Cardiac fibroblast (primary cell): ENCODE measurements at regions not wholly inside any gene's neighbourhood (a gene's known extent, or its start where the extent isn't known, plus 50 kb on each side); places are given as distances from the start of the nearest gene placed in this dataset.

Source experiments
- DNase-seq, 2 donors: peaks; one replicate each; pipeline versions ENCODE4 v3.0.0 to v3.0.0-alpha.2; 2010; ENCODE audit warnings: low read depth in 2 of 2
- H3K4me3 ChIP-seq, 2 donors: replicated peaks in 1 of 2; 1 replicate in 1 of 2; 2 replicates in 1 of 2; pipeline ENCODE4 v1.5.1; 2011; ENCODE audit warnings: low read depth in 2 of 2, low read length in 2 of 2, mild to moderate bottlenecking in 2 of 2, moderate library complexity in 1 of 2
- TF ChIP-seq, protein P1 (sequence below): IDR thresholded peaks from one replicate; pipeline ENCODE4 v1.5.1; 2011; ENCODE audit warnings: low read depth, mild to moderate bottlenecking, low read length, inconsistent platforms

DNA sequence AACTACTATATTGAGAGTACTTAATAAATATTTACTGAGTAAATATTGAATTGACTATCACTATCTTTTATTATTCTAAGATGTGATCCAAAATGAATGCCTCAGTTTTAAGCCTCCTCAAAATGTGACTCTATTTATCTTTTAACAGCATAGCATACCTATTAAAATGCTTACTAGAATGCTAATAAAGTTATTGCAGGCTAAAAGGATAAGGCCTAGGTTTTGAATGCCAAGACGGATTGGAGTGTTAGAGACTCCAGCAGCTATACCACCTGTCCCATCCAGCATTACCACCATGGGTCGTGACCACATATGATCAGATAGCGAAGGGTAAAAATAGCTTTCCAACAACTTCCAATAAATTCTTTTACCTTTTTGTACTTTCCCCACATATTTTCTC, 64.7 kb upstream of the MYRIP start:
- H3K4me3 ChIP-seq: no peak overlapping the region
- TF ChIP-seq, protein P1, sequence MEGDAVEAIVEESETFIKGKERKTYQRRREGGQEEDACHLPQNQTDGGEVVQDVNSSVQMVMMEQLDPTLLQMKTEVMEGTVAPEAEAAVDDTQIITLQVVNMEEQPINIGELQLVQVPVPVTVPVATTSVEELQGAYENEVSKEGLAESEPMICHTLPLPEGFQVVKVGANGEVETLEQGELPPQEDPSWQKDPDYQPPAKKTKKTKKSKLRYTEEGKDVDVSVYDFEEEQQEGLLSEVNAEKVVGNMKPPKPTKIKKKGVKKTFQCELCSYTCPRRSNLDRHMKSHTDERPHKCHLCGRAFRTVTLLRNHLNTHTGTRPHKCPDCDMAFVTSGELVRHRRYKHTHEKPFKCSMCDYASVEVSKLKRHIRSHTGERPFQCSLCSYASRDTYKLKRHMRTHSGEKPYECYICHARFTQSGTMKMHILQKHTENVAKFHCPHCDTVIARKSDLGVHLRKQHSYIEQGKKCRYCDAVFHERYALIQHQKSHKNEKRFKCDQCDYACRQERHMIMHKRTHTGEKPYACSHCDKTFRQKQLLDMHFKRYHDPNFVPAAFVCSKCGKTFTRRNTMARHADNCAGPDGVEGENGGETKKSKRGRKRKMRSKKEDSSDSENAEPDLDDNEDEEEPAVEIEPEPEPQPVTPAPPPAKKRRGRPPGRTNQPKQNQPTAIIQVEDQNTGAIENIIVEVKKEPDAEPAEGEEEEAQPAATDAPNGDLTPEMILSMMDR: no peak
- no peak for DNase-seq

DNA sequence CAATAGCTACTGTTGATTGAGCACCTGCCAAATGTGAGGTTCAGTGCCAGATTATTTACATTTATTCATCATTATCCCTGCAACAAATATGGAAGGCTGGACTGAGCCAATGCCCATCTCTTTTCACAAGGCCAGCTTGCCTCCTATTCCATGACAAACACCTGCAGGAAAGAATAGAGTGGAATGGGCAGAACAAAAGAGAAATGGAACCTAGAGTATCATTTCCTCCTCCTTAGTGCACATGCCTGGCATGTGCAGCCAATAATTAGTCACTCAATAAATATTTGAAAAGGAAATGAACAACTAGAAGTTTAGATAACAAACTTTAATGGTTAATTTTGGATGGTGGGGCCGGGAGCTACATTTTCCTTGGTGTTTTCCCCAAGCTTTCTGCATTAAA, 61.4 kb upstream of the MYRIP start:
- no peak overlapping the region for H3K4me3 ChIP-seq
- no peak for DNase-seq
- TF ChIP-seq, protein P1: no peak

DNA sequence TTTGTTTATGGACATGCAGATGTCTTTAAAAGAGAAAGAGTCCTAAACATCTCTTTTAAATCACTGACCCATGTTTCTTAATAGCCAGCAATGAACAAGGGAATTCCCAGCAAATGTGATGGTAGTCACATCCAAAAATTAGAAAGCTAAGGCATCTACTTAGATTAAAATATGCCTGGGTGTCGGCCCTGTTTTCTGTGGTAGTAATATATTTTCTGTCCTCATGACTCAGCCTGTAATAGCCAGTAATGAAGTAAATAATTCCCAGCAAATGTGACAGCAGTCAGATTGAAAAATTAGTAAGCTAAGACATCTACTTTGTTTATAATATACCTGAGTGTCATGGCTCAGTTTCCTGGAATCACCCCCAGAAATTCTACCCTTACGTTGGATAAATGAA, 60.6 kb upstream of the MYRIP start:
- TF ChIP-seq, protein P1: no peak
- H3K4me3 ChIP-seq: no peak overlapping the region
- DNase-seq: no peak

DNA sequence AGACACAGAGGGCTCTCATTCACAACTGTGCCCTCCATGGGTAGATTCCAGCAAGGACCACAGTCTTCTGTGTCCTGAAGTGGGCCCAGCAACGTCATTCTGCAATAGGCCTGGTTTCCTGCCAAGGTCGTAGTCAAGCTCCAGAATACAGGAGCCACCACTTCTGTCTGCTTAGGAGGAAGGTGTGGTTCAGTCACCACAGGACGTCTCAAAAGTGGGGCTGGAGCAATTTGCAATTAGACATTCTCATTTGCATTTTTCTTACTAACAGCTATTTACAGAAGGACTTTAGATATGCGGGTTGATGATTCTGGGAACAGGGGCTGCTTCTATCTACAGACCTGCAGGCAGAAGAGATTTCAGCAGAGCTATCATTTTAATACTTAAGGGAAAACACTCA, 58.7 kb upstream of the MYRIP start:
- DNase-seq: no peak
- TF ChIP-seq, protein P1: no peak

DNA sequence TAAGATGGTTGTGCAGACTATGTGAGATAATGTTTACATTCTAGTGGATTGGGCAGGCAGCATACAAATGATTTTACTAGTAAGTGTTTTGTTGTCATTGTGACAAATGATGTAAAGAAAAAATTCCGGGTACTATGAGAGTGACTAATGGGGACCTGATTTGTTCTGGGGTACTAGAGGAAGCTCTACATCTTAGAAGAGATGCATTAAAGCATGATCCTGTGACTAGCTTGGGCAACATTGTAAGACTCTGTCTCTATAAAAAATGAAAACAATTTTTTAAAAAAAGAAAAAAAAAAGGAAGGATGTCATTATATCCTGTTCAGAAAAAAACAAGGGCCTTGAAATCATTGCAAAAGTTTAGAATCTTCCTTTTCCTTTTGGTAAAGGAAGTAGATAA, 58.1 kb upstream of the MYRIP start:
- DNase-seq: no peak
- TF ChIP-seq, protein P1: no peak
- no peak overlapping the region for H3K4me3 ChIP-seq

More for the DNA sequence above, 58.7 kb upstream of the MYRIP start:
- no peak overlapping the region for H3K4me3 ChIP-seq

DNA sequence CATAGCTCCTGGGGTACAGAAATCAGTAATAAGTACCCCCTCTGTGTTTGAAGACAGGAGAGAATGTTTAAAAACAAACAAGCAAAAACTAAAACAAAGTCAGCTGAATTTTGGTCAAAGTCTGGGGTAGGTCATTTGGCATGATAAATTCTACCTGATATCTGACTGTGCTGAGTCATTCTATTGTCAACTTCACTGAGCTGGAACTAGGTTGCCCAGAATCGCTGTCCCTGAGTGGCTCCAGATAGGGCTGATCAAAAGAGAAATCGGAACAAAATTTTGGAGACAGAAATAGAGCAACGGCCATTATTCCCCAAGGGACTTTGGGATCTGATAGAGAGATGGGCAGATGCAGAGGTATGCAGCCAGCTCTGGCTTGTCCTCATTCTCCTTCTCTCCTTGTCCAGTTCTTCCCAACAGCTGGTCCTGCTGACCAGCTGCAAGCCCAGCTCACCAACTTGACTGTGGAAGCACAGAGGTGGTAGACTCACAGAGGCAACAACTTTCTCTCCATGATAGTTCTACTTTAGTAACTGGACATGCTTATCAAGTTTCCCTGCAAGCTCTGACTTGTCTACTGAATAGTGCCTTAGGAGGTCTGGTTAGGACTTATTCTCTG, 57.3 kb upstream of the MYRIP start:
- no peak for DNase-seq
- no peak overlapping the region for H3K4me3 ChIP-seq
- TF ChIP-seq, protein P1: no peak

DNA sequence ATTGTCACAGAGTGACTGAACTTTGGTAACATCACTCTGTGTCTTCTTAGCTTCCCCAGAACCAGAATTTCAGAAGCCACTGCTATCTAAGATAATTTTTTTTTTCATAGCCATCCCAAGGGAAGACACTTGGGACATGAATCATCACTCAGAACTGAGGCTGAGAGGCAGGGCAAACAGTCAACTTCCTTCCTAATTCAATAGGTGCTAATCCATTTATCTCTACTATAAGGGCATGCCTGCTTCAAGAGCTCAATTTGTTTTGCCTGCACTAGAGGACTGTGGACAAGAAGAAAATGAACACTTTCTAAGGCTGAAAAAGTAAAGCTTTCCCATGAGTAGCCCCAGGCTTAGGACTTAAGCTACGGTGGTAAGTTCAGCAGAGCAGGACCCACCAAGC, 56.7 kb upstream of the MYRIP start:
- peak; percentile 22 to 38 for DNase-seq
- no peak overlapping the region for H3K4me3 ChIP-seq
- TF ChIP-seq, protein P1: no peak
